OCI-LY7 (cell line): ENCODE measurements at regions not wholly inside any gene's neighbourhood (a gene's known extent, or its start where the extent isn't known, plus 50 kb on each side); places are given as distances from the start of the nearest gene placed in this dataset.

ENCODE experiments used
- BruUV-seq: library from RNA; stranded (reverse); fragments of 400-500 nt; replicated peaks from 2 replicates; lab custom pipeline; 2021; lab: Mats Ljungman, UMichigan
- CTCF ChIA-PET: fragments of 300-600 bp; sonication (Branson Sonifier 250); formaldehyde crosslinking; loops from one replicate; lab custom pipeline; 2022; ENCODE audit warnings: antibody characterized with exemption; ENCODE audit not compliant: unreplicated experiment; lab: Charles Lee
- POLR2A ChIA-PET: fragments of 300-600 bp; sonication (Branson Sonifier 250); formaldehyde crosslinking; loops from one replicate; lab custom pipeline; 2022; ENCODE audit warnings: antibody characterized with exemption; lab: Charles Lee
- DNase-seq: peaks from one replicate; pipeline ENCODE4 v3.0.0-alpha.2; 2015; ENCODE audit warnings: low spot score
- H2AFZ ChIP-seq: fragments of 200-600 bp; sonication (generic), shearing (Covaris generic); 2 replicates; pipeline ENCODE4 v1.6.1; 2014; ENCODE audit warnings: mild to moderate bottlenecking, antibody characterized with exemption, low read length, moderate library complexity
- H3K27ac ChIP-seq: fragments of 200-600 bp; sonication (generic); 2 replicates; pipeline ENCODE4 v1.5.1; 2014; ENCODE audit warnings: mixed run types, low read depth, mild to moderate bottlenecking, moderate library complexity, low read length, inconsistent platforms; ENCODE audit not compliant: poor library complexity, severe bottlenecking
- H3K36me3 ChIP-seq: fragments of 200-600 bp; sonication (generic); 2 replicates; pipeline ENCODE4 v1.6.1; 2014; ENCODE audit warnings: mild to moderate bottlenecking, antibody characterized with exemption, low read length, moderate library complexity, mixed read lengths; ENCODE audit not compliant: insufficient read depth
- H3K4me1 ChIP-seq: fragments of 200-600 bp; sonication (generic); 2 replicates; pipeline ENCODE4 v1.5.1; 2014; ENCODE audit warnings: mild to moderate bottlenecking, low read length; ENCODE audit not compliant: insufficient read depth, poor library complexity, severe bottlenecking
- H3K4me2 ChIP-seq: fragments of 200-600 bp; sonication (generic); 2 replicates; pipeline ENCODE4 v1.6.1; 2014; ENCODE audit warnings: mild to moderate bottlenecking, low read length
- H3K4me3 ChIP-seq: fragments of 200-600 bp; sonication (generic); 2 replicates; pipeline ENCODE4 v1.5.1; 2014; ENCODE audit warnings: mild to moderate bottlenecking, low read depth, low read length; ENCODE audit not compliant: poor library complexity, severe bottlenecking
- H3K79me2 ChIP-seq: fragments of 200-600 bp; sonication (generic); 2 replicates; pipeline ENCODE4 v1.6.1; 2016; ENCODE audit warnings: low read depth, mild to moderate bottlenecking, low read length, moderate library complexity, mixed read lengths; ENCODE audit not compliant: insufficient read depth
- H3K9me2 ChIP-seq: fragments of 200-600 bp; sonication (generic); 2 replicates; pipeline ENCODE4 v1.6.1; 2016; ENCODE audit warnings: mild to moderate bottlenecking, low read length, mixed read lengths; ENCODE audit not compliant: insufficient read depth
- H3K9me3 ChIP-seq: fragments of 200-600 bp; sonication (generic); 2 replicates; pipeline ENCODE4 v1.6.1; 2014; ENCODE audit warnings: mild to moderate bottlenecking, mixed run types, low read length, mixed read lengths
- H4K20me1 ChIP-seq: fragments of 200-600 bp; sonication (generic); 2 replicates; pipeline ENCODE4 v1.6.1; 2014; ENCODE audit warnings: mild to moderate bottlenecking, antibody characterized with exemption, low read length, moderate library complexity, mixed read lengths; ENCODE audit not compliant: insufficient read depth
- CTCF ChIP-seq: fragments of 200-600 bp; sonication (generic); conservative IDR thresholded peaks from 2 replicates; pipeline ENCODE4 v1.5.1; 2014; ENCODE audit warnings: mild to moderate bottlenecking, antibody characterized with exemption, low read length, moderate library complexity, mixed read lengths
- EZH2phosphoT487 ChIP-seq: fragments of 200-600 bp; sonication (generic); IDR thresholded peaks from 2 replicates; pipeline ENCODE4 v1.6.1; 2018; ENCODE audit warnings: low read depth, borderline replicate concordance, mild to moderate bottlenecking, mixed run types, antibody characterized with exemption, low read length, moderate library complexity, mixed read lengths
- intact Hi-C: fragments of 100-400 bp; cut with micrococcal nuclease; formaldehyde crosslinking; loops from one replicate; pipeline ENCODE4 v1.10.0; 2022; ENCODE audit not compliant: unreplicated experiment

- Histone ChIP-seq H4K20me1 (no peaks in the 10 kb centered on the region), H3K4me2 (no peak overlapping the region), H3K9me3 (no peaks in the 10 kb centered on the region), H2AFZ (no peak overlapping the region), H3K27ac (no peak overlapping the region), H3K4me1 (no peaks in the 10 kb centered on the region), H3K9me2 (no peaks in the 10 kb centered on the region), H3K36me3 (no peaks in the 10 kb centered on the region), H3K79me2 (no peaks in the 10 kb centered on the region), H3K4me3 (no peak overlapping the region)
- intact Hi-C loops = no loop called here
- ChIA-PET POLR2A (no interaction called here), CTCF (no interaction called here)
- no TSS peak for BruUV-seq
- TF ChIP-seq CTCF (no peak), EZH2phosphoT487 (no peak)
- no peak for DNase-seq
Observed at GRCh38 chr2:53096351-53096750, 671.3 kb upstream of the CHAC2 start.

GRCh38 chr2:53095664-53096063, 671.9 kb upstream of the CHAC2 start:
- no TSS peak for BruUV-seq

GRCh38 chr2:53095227-53095626, 672.4 kb upstream of the CHAC2 start:
- Histone ChIP-seq H3K9me3 (no peaks in the 10 kb centered on the region), H3K4me1 (no peaks in the 10 kb centered on the region), H3K79me2 (no peaks in the 10 kb centered on the region), H3K9me2 (no peaks in the 10 kb centered on the region), H4K20me1 (no peaks in the 10 kb centered on the region), H2AFZ (no peak overlapping the region), H3K4me2 (no peak overlapping the region), H3K4me3 (no peak overlapping the region), H3K27ac (no peak overlapping the region), H3K36me3 (no peaks in the 10 kb centered on the region)
- no peak for TF ChIP-seq EZH2phosphoT487
- no peak for TF ChIP-seq CTCF
- intact Hi-C loops = no loop called here
- no TSS peak for BruUV-seq
- DNase-seq = no peak
- POLR2A ChIA-PET = no interaction called here
- CTCF ChIA-PET = no interaction called here

More at GRCh38 chr2:53095664-53096063, 671.9 kb upstream of the CHAC2 start:
- H4K20me1 ChIP-seq = no peaks in the 10 kb centered on the region
- no peaks in the 10 kb centered on the region for H3K79me2 ChIP-seq
- ChIA-PET POLR2A (no interaction called here), CTCF (no interaction called here)
- H3K4me2 ChIP-seq = no peak overlapping the region
- DNase-seq = no peak
- H3K27ac ChIP-seq = no peak overlapping the region
- no peaks in the 10 kb centered on the region for H3K9me2 ChIP-seq
- no peaks in the 10 kb centered on the region for H3K36me3 ChIP-seq
- intact Hi-C loops = no loop called here
- H2AFZ ChIP-seq = no peak overlapping the region
- TF ChIP-seq CTCF = no peak
- no peak for TF ChIP-seq EZH2phosphoT487
- no peaks in the 10 kb centered on the region for H3K9me3 ChIP-seq
- no peak overlapping the region for H3K4me3 ChIP-seq
- no peaks in the 10 kb centered on the region for H3K4me1 ChIP-seq
